ENCODE measurements at regions not wholly inside any gene's neighbourhood (a gene's known extent, or its start where the extent isn't known, plus 50 kb on each side); places are given as distances from the start of the nearest gene placed in this dataset.
"Not testable (repeated sequence)": the region's sequence is repeated elsewhere in the genome, so short reads cannot be mapped to it uniquely, and the experiment has no call there.

DNA sequence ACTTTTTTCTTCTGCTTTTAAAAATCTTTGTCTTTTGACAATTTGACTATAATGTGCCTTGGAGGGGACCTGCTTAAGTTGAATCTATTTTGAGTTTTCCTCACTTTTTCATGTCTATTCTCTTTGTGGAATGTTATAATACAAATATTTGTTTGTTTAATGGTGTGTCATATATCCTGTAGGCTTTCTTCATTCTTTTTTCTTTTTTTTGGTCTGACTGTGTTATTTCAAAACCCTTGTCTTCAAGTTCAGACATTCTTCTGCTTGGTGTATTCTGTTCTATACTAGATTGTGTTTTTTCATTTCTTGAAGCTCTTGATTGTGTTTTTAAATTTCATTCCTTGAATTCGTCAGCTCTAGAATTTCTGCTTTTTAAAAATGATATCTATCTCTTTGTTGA, 228.2 kb downstream of the STK31 start:
- Histone ChIP-seq H3K27ac (no peak overlapping the region), H3K27me3 (no peaks in the 10 kb centered on the region), H3K9me3 (peaks cover 0 to 5% (median 0%) of the 10 kb centered on the region in 4 donors), H3K4me3 (no peak overlapping the region), H3K4me1 (no peaks in the 10 kb centered on the region), H3K36me3 (no peaks in the 10 kb centered on the region)
- 83 to 94% (median 88%) methylated on average over 1 of the region's 1 CpG for WGBS, 5 donors
- no peak for DNase-seq
- intact Hi-C loops (cut with DNase I; ENCODE audit: low total_unique reads) = no loop called here
- TF ChIP-seq, protein P1, sequence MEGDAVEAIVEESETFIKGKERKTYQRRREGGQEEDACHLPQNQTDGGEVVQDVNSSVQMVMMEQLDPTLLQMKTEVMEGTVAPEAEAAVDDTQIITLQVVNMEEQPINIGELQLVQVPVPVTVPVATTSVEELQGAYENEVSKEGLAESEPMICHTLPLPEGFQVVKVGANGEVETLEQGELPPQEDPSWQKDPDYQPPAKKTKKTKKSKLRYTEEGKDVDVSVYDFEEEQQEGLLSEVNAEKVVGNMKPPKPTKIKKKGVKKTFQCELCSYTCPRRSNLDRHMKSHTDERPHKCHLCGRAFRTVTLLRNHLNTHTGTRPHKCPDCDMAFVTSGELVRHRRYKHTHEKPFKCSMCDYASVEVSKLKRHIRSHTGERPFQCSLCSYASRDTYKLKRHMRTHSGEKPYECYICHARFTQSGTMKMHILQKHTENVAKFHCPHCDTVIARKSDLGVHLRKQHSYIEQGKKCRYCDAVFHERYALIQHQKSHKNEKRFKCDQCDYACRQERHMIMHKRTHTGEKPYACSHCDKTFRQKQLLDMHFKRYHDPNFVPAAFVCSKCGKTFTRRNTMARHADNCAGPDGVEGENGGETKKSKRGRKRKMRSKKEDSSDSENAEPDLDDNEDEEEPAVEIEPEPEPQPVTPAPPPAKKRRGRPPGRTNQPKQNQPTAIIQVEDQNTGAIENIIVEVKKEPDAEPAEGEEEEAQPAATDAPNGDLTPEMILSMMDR (IDR thresholded peaks at IDR 0.05) = no peak
- TF ChIP-seq EP300 (IDR thresholded peaks at IDR 0.05) = no peak
- no peak for TF ChIP-seq POLR2A (IDR thresholded peaks at IDR 0.05)
- TF ChIP-seq POLR2AphosphoS5 (IDR thresholded peaks at IDR 0.05) = no peak

GRCh38 chr7:23938937-23939552, 229.0 kb downstream of the STK31 start:
- Histone ChIP-seq H3K4me3 (no peak overlapping the region), H3K36me3 (no peaks in the 10 kb centered on the region), H3K4me1 (no peaks in the 10 kb centered on the region), H3K27ac (no peak overlapping the region), H3K9me3 (peaks cover 0 to 5% (median 0%) of the 10 kb centered on the region in 4 donors), H3K27me3 (no peaks in the 10 kb centered on the region)
- TF ChIP-seq POLR2AphosphoS5 (IDR thresholded peaks at IDR 0.05) (no peak), POLR2A (IDR thresholded peaks at IDR 0.05) (no peak), EP300 (IDR thresholded peaks at IDR 0.05) (no peak)
- TF ChIP-seq, protein P1 (IDR thresholded peaks at IDR 0.05) = peak in 4 of 7 experiments; percentile 22 to 54 (median 47)
- DNase-seq = peak; percentile 56 to 79
- intact Hi-C loops (cut with DNase I; ENCODE audit: low total_unique reads) = no loop called here
- WGBS, 5 donors = 21 to 30% (median 25%) methylated on average over 4 of the region's 4 CpGs

DNA sequence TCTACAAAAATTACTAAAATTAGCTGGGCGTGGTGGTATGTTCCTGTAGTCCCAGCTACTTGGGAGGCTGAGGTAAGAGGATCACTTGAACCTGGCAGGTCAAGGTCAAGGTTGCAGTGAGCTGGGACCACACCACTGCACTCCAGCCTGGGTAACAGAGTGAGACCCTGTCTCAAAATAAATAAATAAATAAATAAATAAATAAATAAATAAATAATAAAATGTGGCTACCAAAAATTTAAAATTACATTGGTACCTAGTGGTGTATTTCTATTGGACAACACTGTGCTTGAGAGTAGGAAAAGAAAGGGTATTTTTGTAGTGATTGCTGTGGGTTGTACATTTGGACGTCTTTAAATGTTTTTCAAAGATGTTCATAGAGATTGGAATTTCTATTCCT, 229.7 kb downstream of the STK31 start:
- H3K27ac ChIP-seq; H3K4me3 ChIP-seq; H3K36me3 ChIP-seq; intact Hi-C loops (cut with DNase I; ENCODE audit: low total_unique reads); H3K27me3 ChIP-seq; H3K4me1 ChIP-seq; DNase-seq: not testable (repeated sequence)
- H3K9me3 ChIP-seq = peaks cover 0 to 10% (median 0%) of the 10 kb centered on the region in 4 donors
- WGBS, 5 donors = 83 to 92% (median 89%) methylated on average over 2 of the region's 2 CpGs

DNA sequence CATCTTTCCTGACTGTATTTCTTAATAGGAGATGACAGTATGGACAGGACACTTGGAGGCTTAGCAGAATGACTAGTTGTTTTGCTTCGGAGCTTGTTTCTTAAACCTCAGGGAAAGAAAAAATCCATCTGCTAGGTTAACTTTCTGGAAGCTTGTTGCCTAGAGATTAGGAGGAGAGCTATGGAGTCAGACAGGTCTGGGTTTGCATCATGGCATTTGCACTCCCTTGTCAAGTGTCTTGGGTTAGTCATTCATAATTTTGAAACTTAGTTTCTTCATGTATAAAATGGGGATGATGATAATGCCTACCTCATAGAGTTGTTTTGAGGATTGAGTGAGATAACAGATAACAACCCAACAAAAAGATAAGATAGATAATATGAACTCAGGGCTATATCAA, 231.5 kb downstream of the STK31 start:
- H3K4me1 ChIP-seq = no peaks in the 10 kb centered on the region
- no peaks in the 10 kb centered on the region for H3K27me3 ChIP-seq
- H3K4me3 ChIP-seq = no peak overlapping the region
- no peak for DNase-seq
- TF ChIP-seq EP300 (IDR thresholded peaks at IDR 0.05) = no peak
- TF ChIP-seq, protein P1 (IDR thresholded peaks at IDR 0.05) = no peak
- no peak for TF ChIP-seq POLR2A (IDR thresholded peaks at IDR 0.05)
- no peak for TF ChIP-seq POLR2AphosphoS5 (IDR thresholded peaks at IDR 0.05)
- H3K9me3 ChIP-seq = peaks cover 0 to 7% (median 0%) of the 10 kb centered on the region in 4 donors
- intact Hi-C loops (cut with DNase I; ENCODE audit: low total_unique reads) = no loop called here
- WGBS, 5 donors = 74 to 92% (median 88%) methylated on average over 1 of the region's 1 CpG
- H3K27ac ChIP-seq = no peak overlapping the region
- H3K36me3 ChIP-seq = no peaks in the 10 kb centered on the region

GRCh38 chr7:23942032-23942431, 232.0 kb downstream of the STK31 start:
- peaks cover 0 to 10% (median 0%) of the 10 kb centered on the region in 4 donors for H3K9me3 ChIP-seq
- no peak overlapping the region for H3K27ac ChIP-seq
- TF ChIP-seq POLR2A (IDR thresholded peaks at IDR 0.05) (no peak), POLR2AphosphoS5 (IDR thresholded peaks at IDR 0.05) (no peak), EP300 (IDR thresholded peaks at IDR 0.05) (no peak)
- TF ChIP-seq, protein P1 (IDR thresholded peaks at IDR 0.05) = no peak
- H3K4me3 ChIP-seq = no peak overlapping the region
- no peaks in the 10 kb centered on the region for H3K36me3 ChIP-seq
- DNase-seq = no peak
- H3K4me1 ChIP-seq = no peaks in the 10 kb centered on the region
- WGBS, 5 donors = 74 to 85% (median 82%) methylated on average over 2 of the region's 2 CpGs
- intact Hi-C loops (cut with DNase I; ENCODE audit: low total_unique reads) = no loop called here
- no peaks in the 10 kb centered on the region for H3K27me3 ChIP-seq
